ENCODE measurements at regions not wholly inside any gene's neighbourhood (a gene's known extent, or its start where the extent isn't known, plus 50 kb on each side); places are given as distances from the start of the nearest gene placed in this dataset.

DNA sequence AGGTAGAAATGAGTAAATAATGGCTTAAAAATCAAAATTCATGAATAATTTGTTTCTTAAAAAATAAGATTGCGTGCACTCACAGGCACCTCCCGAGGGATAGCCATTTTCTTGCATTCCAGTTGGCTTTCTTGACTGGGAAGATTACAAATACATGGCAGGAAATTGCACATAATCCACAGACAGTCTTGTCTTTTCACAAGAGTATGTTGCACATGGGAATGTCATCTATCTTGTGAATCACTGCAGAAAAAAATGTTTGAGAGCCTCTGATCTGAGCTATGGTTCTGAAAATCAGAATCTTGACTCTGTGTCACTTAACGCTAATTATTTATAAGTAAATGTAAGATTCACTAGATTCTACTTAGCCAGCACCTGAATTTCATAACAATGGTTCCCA lies 74.1 kb upstream of the PRKG1 start:
- Histone ChIP-seq H3K9me3 (replicated peaks; ENCODE audit: low read length) (no peaks in the 10 kb centered on the region), H3K36me3 (ENCODE audit: insufficient read depth, low read length) (no peaks in the 10 kb centered on the region), H3K4me2 (ENCODE audit: low read length) (no peak overlapping the region), H3K27me3 (ENCODE audit: control insufficient read depth, insufficient read depth, low read length) (peaks cover 15% of the 10 kb centered on the region), H3K9ac (ENCODE audit: low read depth, low read length) (no peak overlapping the region), H3K4me3 (ENCODE audit: low read length) (no peak overlapping the region), H3K4me1 (ENCODE audit: control insufficient read depth, insufficient read depth, low read length) (peaks cover 8% of the 10 kb centered on the region)

DNA sequence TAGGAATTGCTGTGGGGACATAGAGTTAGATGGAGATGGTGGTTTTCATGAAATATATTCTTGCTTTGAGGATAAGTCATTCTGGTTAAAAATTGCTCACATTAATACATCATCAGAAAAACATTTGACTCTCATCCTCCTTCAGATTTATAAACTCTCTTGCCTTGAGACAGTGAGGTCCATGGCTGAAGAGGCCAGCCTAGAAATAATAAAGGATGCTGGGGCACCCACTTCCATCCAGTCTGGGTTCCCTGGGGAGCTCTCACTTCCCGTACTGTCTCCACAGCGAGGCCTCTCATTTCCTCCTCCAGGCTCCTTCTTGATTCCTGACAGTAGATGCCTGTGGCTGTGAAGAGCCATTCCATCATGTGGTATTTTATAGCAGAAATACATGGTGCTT lies 73.3 kb upstream of the PRKG1 start:
- Histone ChIP-seq H3K27me3 (ENCODE audit: control insufficient read depth, insufficient read depth, low read length) (peaks cover 15% of the 10 kb centered on the region), H3K9ac (ENCODE audit: low read depth, low read length) (no peak overlapping the region), H3K4me1 (ENCODE audit: control insufficient read depth, insufficient read depth, low read length) (peaks cover 8% of the 10 kb centered on the region), H3K9me3 (replicated peaks; ENCODE audit: low read length) (no peaks in the 10 kb centered on the region), H3K4me2 (ENCODE audit: low read length) (no peak overlapping the region), H3K36me3 (ENCODE audit: insufficient read depth, low read length) (no peaks in the 10 kb centered on the region), H3K4me3 (ENCODE audit: low read length) (no peak overlapping the region)

- peaks cover 11% of the 10 kb centered on the region for H3K27me3 ChIP-seq (ENCODE audit: control insufficient read depth, insufficient read depth, low read length)
- H3K4me1 ChIP-seq (ENCODE audit: control insufficient read depth, insufficient read depth, low read length): peaks cover 8% of the 10 kb centered on the region
- H3K9ac ChIP-seq (ENCODE audit: low read depth, low read length): no peak overlapping the region
- H3K4me3 ChIP-seq (ENCODE audit: low read length): no peak overlapping the region
- H3K36me3 ChIP-seq (ENCODE audit: insufficient read depth, low read length): no peaks in the 10 kb centered on the region
- no peak overlapping the region for H3K4me2 ChIP-seq (ENCODE audit: low read length)
- H3K9me3 ChIP-seq (replicated peaks; ENCODE audit: low read length): no peaks in the 10 kb centered on the region
These were observed 72.7 kb upstream of the PRKG1 start for GRCh38 chr10:51001587-51001986.

DNA sequence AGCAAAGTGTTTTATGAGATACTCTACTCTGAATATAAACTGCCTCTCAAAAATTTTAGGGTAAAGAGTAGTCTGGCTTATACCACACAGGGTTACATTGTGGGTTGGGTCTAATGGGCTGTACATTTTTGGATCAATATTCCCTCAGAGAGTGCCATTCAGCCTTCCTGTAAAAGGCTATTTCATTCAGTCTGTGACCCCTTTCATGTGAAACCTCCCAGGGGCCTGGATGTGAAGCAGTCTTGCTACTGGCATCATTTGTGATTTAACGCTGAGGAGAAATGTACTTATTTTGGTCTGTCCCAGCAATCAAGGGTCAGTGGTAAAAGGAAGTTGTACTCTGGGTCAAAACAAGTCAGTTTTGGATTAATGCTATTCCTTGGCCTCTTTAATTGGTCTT lies 71.8 kb upstream of the PRKG1 start:
- no peak overlapping the region for H3K4me2 ChIP-seq (ENCODE audit: low read length)
- H3K9ac ChIP-seq (ENCODE audit: low read depth, low read length): no peak overlapping the region
- H3K4me3 ChIP-seq (ENCODE audit: low read length): no peak overlapping the region
- H3K27me3 ChIP-seq (ENCODE audit: control insufficient read depth, insufficient read depth, low read length): peaks cover 5% of the 10 kb centered on the region
- no peaks in the 10 kb centered on the region for H3K36me3 ChIP-seq (ENCODE audit: insufficient read depth, low read length)
- H3K9me3 ChIP-seq (replicated peaks; ENCODE audit: low read length): no peaks in the 10 kb centered on the region
- H3K4me1 ChIP-seq (ENCODE audit: control insufficient read depth, insufficient read depth, low read length): peaks cover 8% of the 10 kb centered on the region

DNA sequence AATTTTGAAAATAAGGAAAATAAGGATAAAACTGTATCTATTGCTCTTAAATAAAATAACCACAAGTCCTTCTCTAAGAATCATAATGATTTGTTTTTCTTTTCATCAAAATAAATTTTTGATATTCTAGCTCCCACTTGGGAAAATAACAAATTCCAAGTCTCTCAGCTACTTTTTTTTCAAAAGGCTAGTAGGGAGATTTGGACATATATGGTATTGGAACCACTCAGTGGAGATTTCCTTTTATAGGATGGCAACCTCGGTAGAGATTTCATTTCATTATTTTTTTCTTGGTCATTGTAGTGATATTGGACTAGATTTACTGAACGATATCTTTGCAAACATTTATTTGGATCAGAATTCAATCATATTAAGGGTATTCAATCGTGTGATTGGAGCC lies 69.5 kb upstream of the PRKG1 start:
- H3K9me3 ChIP-seq (replicated peaks; ENCODE audit: low read length): no peaks in the 10 kb centered on the region
- H3K4me3 ChIP-seq (ENCODE audit: low read length): no peak overlapping the region
- peaks cover 8% of the 10 kb centered on the region for H3K4me1 ChIP-seq (ENCODE audit: control insufficient read depth, insufficient read depth, low read length)
- no peak overlapping the region for H3K4me2 ChIP-seq (ENCODE audit: low read length)
- H3K9ac ChIP-seq (ENCODE audit: low read depth, low read length): no peak overlapping the region
- H3K27me3 ChIP-seq (ENCODE audit: control insufficient read depth, insufficient read depth, low read length): no peaks in the 10 kb centered on the region
- H3K36me3 ChIP-seq (ENCODE audit: insufficient read depth, low read length): no peaks in the 10 kb centered on the region

GRCh38 chr10:51005551-51005950 lies 68.7 kb upstream of the PRKG1 start:
- no peak overlapping the region for H3K9ac ChIP-seq (ENCODE audit: low read depth, low read length)
- no peaks in the 10 kb centered on the region for H3K9me3 ChIP-seq (replicated peaks; ENCODE audit: low read length)
- peaks cover 7% of the 10 kb centered on the region for H3K4me1 ChIP-seq (ENCODE audit: control insufficient read depth, insufficient read depth, low read length)
- no peaks in the 10 kb centered on the region for H3K27me3 ChIP-seq (ENCODE audit: control insufficient read depth, insufficient read depth, low read length)
- H3K36me3 ChIP-seq (ENCODE audit: insufficient read depth, low read length): no peaks in the 10 kb centered on the region
- H3K4me2 ChIP-seq (ENCODE audit: low read length): no peak overlapping the region
- no peak overlapping the region for H3K4me3 ChIP-seq (ENCODE audit: low read length)

DNA sequence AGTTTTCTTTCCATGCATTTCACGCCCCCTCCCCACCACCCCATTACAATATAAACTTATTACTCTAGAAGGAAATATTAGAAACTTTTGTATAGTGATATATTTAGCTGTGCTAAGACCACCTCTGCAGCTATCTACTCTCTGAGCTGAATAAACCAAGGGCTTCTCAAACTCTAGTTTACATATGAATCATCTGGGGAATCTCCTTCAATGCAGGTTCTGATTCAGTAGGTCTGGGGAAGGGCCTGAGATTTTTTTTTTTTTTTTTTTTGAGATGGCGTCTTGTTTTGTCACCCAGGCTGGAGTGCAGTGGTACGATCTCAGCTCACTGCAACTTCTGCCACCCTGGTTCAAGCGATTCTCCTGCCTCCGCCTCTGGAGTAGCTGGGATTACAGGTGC lies 67.6 kb upstream of the PRKG1 start:
- Histone ChIP-seq H3K4me2 (ENCODE audit: low read length) (no peak overlapping the region), H3K9me3 (replicated peaks; ENCODE audit: low read length) (no peaks in the 10 kb centered on the region), H3K9ac (ENCODE audit: low read depth, low read length) (no peak overlapping the region), H3K27me3 (ENCODE audit: control insufficient read depth, insufficient read depth, low read length) (no peaks in the 10 kb centered on the region), H3K36me3 (ENCODE audit: insufficient read depth, low read length) (no peaks in the 10 kb centered on the region), H3K4me1 (ENCODE audit: control insufficient read depth, insufficient read depth, low read length) (no peaks in the 10 kb centered on the region), H3K4me3 (ENCODE audit: low read length) (no peak overlapping the region)

GRCh38 chr10:51007781-51008180 lies 66.5 kb upstream of the PRKG1 start:
- no peak overlapping the region for H3K4me2 ChIP-seq (ENCODE audit: low read length)
- peaks cover 2% of the 10 kb centered on the region for H3K27me3 ChIP-seq (ENCODE audit: control insufficient read depth, insufficient read depth, low read length)
- no peak overlapping the region for H3K9ac ChIP-seq (ENCODE audit: low read depth, low read length)
- H3K4me3 ChIP-seq (ENCODE audit: low read length): no peak overlapping the region
- no peaks in the 10 kb centered on the region for H3K36me3 ChIP-seq (ENCODE audit: insufficient read depth, low read length)
- no peaks in the 10 kb centered on the region for H3K4me1 ChIP-seq (ENCODE audit: control insufficient read depth, insufficient read depth, low read length)
- no peaks in the 10 kb centered on the region for H3K9me3 ChIP-seq (replicated peaks; ENCODE audit: low read length)

- Histone ChIP-seq H3K27me3 (ENCODE audit: control insufficient read depth, insufficient read depth, low read length) (peaks cover 2% of the 10 kb centered on the region), H3K9me3 (replicated peaks; ENCODE audit: low read length) (no peaks in the 10 kb centered on the region), H3K9ac (ENCODE audit: low read depth, low read length) (no peak overlapping the region), H3K4me3 (ENCODE audit: low read length) (no peak overlapping the region), H3K4me1 (ENCODE audit: control insufficient read depth, insufficient read depth, low read length) (no peaks in the 10 kb centered on the region), H3K36me3 (ENCODE audit: insufficient read depth, low read length) (no peaks in the 10 kb centered on the region), H3K4me2 (ENCODE audit: low read length) (no peak overlapping the region)
These were observed 65.9 kb upstream of the PRKG1 start for GRCh38 chr10:51008346-51008745.

DNA sequence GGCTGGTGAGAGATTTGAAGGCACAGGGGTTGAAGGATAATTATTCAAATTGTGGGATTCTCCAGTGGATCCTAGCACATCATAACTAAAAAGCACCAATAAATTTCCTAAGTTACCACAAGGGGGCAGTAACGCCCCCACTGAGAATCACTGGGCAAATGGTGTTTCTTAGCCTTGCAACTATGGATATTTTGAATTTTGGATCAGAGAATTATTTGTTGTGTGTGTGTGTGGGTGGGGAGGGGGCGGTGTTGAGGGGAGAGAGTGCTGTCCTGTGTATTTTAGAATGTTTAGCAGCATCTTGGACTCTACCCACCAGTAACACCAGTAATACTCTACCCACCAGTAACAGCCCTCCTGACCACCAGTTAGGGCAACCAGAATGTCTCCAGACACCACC lies 63.3 kb upstream of the PRKG1 start:
- no peaks in the 10 kb centered on the region for H3K4me1 ChIP-seq (ENCODE audit: control insufficient read depth, insufficient read depth, low read length)
- no peaks in the 10 kb centered on the region for H3K36me3 ChIP-seq (ENCODE audit: insufficient read depth, low read length)
- peaks cover 4% of the 10 kb centered on the region for H3K27me3 ChIP-seq (ENCODE audit: control insufficient read depth, insufficient read depth, low read length)
- H3K9me3 ChIP-seq (replicated peaks; ENCODE audit: low read length): no peaks in the 10 kb centered on the region
- no peak overlapping the region for H3K4me3 ChIP-seq (ENCODE audit: low read length)
- no peak overlapping the region for H3K9ac ChIP-seq (ENCODE audit: low read depth, low read length)
- no peak overlapping the region for H3K4me2 ChIP-seq (ENCODE audit: low read length)

DNA sequence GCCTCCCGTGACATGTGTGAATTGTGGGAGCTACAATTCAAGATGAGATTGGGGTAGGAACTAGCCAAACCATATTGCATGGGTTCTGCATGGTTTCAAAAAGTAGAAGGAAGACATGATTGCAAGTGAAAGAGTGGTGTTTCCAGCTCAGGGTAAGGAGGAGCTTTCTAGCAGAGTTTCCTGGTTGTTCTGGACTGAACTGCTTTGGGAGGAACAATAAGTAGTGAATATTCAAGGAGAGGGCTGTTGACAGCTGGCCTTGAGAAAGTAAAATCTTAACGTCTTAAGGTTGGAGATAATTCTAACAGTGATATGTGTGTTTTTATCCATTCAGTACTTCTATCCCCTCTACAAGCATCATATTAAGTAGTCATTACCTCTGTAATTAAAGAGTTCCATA lies 62.2 kb upstream of the PRKG1 start:
- H3K4me3 ChIP-seq (ENCODE audit: low read length): no peak overlapping the region
- H3K27me3 ChIP-seq (ENCODE audit: control insufficient read depth, insufficient read depth, low read length): peaks cover 5% of the 10 kb centered on the region
- no peaks in the 10 kb centered on the region for H3K4me1 ChIP-seq (ENCODE audit: control insufficient read depth, insufficient read depth, low read length)
- no peak overlapping the region for H3K9ac ChIP-seq (ENCODE audit: low read depth, low read length)
- H3K36me3 ChIP-seq (ENCODE audit: insufficient read depth, low read length): no peaks in the 10 kb centered on the region
- H3K4me2 ChIP-seq (ENCODE audit: low read length): no peak overlapping the region
- no peaks in the 10 kb centered on the region for H3K9me3 ChIP-seq (replicated peaks; ENCODE audit: low read length)

- Histone ChIP-seq H3K4me3 (ENCODE audit: low read length) (no peak overlapping the region), H3K9me3 (replicated peaks; ENCODE audit: low read length) (no peaks in the 10 kb centered on the region), H3K27me3 (ENCODE audit: control insufficient read depth, insufficient read depth, low read length) (peaks cover 5% of the 10 kb centered on the region), H3K9ac (ENCODE audit: low read depth, low read length) (no peak overlapping the region), H3K4me1 (ENCODE audit: control insufficient read depth, insufficient read depth, low read length) (no peaks in the 10 kb centered on the region), H3K4me2 (ENCODE audit: low read length) (no peak overlapping the region), H3K36me3 (ENCODE audit: insufficient read depth, low read length) (no peaks in the 10 kb centered on the region)
These were observed 59.5 kb upstream of the PRKG1 start for GRCh38 chr10:51014680-51015389.
